Choroid plexus epithelial cell (primary cell): ENCODE measurements at regions not wholly inside any gene's neighbourhood (a gene's known extent, or its start where the extent isn't known, plus 50 kb on each side); places are given as distances from the start of the nearest gene placed in this dataset.

Source experiments
- DNase-seq: peaks from one replicate; pipeline ENCODE4 v3.0.0-alpha.2; 2010; ENCODE audit warnings: low read depth
- H3K4me3 ChIP-seq: 2 replicates; pipeline ENCODE4 v1.5.1; 2011; ENCODE audit warnings: low read depth, mild to moderate bottlenecking, control low read depth, low read length, moderate library complexity
- TF ChIP-seq, protein P1 (sequence below): conservative IDR thresholded peaks from 2 replicates; pipeline ENCODE4 v1.5.1; 2011; ENCODE audit warnings: low read depth, mild to moderate bottlenecking, control low read depth, inconsistent platforms, low read length, moderate library complexity

- no peak for DNase-seq
- H3K4me3 ChIP-seq, result no peak overlapping the region
- TF ChIP-seq, protein P1, sequence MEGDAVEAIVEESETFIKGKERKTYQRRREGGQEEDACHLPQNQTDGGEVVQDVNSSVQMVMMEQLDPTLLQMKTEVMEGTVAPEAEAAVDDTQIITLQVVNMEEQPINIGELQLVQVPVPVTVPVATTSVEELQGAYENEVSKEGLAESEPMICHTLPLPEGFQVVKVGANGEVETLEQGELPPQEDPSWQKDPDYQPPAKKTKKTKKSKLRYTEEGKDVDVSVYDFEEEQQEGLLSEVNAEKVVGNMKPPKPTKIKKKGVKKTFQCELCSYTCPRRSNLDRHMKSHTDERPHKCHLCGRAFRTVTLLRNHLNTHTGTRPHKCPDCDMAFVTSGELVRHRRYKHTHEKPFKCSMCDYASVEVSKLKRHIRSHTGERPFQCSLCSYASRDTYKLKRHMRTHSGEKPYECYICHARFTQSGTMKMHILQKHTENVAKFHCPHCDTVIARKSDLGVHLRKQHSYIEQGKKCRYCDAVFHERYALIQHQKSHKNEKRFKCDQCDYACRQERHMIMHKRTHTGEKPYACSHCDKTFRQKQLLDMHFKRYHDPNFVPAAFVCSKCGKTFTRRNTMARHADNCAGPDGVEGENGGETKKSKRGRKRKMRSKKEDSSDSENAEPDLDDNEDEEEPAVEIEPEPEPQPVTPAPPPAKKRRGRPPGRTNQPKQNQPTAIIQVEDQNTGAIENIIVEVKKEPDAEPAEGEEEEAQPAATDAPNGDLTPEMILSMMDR, result no peak
Measured at GRCh38 chr5:4158750-4159447, 563.3 kb downstream of the IRX1 start.

DNA sequence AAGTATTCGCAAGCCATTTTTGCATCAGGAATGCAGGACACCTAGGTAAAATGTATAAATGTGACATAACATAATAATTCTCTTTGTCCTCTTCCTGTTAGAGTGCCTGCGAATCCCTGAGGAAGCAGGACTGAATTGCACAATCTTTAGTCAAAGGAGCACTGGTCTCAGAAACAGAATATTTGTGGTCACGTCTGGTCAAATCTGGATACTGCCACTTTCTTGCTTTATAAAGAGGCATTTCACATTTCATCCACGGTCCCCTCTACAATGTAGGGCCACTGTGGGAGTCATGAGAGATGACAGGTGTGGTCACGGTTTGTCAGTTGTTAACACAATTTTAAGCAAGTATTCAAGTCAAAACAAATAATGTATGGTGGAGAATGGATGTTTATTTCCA is 564.0 kb downstream of the IRX1 start:
- TF ChIP-seq, protein P1, result no peak
- DNase-seq, result no peak
- no peak overlapping the region for H3K4me3 ChIP-seq

DNA sequence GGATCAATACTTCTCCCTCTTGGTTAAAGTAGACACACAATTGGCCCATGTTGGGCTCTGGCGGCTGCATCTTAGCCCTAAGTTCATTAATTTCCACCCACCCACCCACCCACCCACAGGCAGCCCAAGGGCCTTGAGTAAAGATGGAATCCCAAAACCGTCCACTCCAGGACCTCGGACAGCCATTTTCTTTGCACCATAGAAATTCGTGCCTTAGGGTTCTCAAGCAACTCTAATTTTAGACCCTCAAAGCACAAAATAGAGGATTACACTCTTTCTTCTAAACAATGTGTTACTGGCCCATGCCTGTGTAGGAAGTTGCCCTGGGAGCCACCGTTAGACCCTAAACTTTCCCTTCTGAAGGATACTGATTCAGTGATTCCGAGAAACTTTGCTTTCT is 568.5 kb downstream of the IRX1 start:
- H3K4me3 ChIP-seq, result no peak overlapping the region
- TF ChIP-seq, protein P1, result no peak
- no peak for DNase-seq

GRCh38 chr5:4180703-4181102 is 585.1 kb downstream of the IRX1 start:
- no peak for DNase-seq
- TF ChIP-seq, protein P1, result no peak
- no peak overlapping the region for H3K4me3 ChIP-seq

DNA sequence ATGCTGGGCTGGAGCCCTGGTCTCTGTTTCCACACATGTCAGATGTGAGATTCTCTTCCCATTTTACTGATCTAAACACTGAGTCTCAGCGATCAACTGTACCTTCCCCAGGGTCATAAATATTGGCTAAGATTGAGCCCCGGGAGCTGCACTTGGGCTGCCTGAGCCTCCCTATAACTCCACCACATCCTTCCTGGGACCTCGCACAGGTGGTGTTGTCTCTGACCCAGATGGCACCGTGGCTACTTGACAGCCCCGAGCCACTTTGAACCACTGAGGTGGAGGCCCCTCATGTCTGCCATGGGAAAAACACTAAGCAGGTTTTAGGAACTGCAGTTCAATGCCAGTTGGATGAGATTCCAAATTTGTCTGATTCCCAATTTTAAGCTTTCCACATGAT is 586.5 kb downstream of the IRX1 start:
- TF ChIP-seq, protein P1, result no peak
- no peak for DNase-seq
- no peak overlapping the region for H3K4me3 ChIP-seq

- TF ChIP-seq, protein P1, result no peak
- H3K4me3 ChIP-seq, result no peak overlapping the region
- DNase-seq, result no peak
Measured at GRCh38 chr5:4185127-4185526, 589.5 kb downstream of the IRX1 start.

- H3K4me3 ChIP-seq, result no peak overlapping the region
- TF ChIP-seq, protein P1, result no peak
- DNase-seq, result no peak
Measured at GRCh38 chr5:4188704-4189103, 593.1 kb downstream of the IRX1 start.
